GM06990 (cell line): ENCODE measurements at regions not wholly inside any gene's neighbourhood (a gene's known extent, or its start where the extent isn't known, plus 50 kb on each side); places are given as distances from the start of the nearest gene placed in this dataset.

ENCODE experiments used
- DNase-seq: peaks from one replicate; pipeline ENCODE4 v3.0.0-alpha.2; 2011; ENCODE audit not compliant: insufficient read length; ENCODE audit errors: extremely low read depth
- H3K27me3 ChIP-seq: replicated peaks from 2 replicates; pipeline ENCODE4 v1.6.0; 2011; ENCODE audit warnings: low read length; ENCODE audit not compliant: control insufficient read depth, insufficient read depth
- H3K36me3 ChIP-seq: 2 replicates; pipeline ENCODE4 v1.5.1; 2011; ENCODE audit warnings: low read length; ENCODE audit not compliant: control insufficient read depth, insufficient read depth
- H3K4me3 ChIP-seq: replicated peaks from 2 replicates; pipeline ENCODE4 v1.5.1; 2011; ENCODE audit warnings: low read depth, mild to moderate bottlenecking, control low read depth, low read length
- TF ChIP-seq, protein P1 (sequence below): IDR thresholded peaks from 2 replicates; pipeline ENCODE4 v1.5.1; 2011; ENCODE audit warnings: low read length, control low read depth, mild to moderate bottlenecking, inconsistent platforms; ENCODE audit not compliant: insufficient read depth, poor library complexity, severe bottlenecking

DNA sequence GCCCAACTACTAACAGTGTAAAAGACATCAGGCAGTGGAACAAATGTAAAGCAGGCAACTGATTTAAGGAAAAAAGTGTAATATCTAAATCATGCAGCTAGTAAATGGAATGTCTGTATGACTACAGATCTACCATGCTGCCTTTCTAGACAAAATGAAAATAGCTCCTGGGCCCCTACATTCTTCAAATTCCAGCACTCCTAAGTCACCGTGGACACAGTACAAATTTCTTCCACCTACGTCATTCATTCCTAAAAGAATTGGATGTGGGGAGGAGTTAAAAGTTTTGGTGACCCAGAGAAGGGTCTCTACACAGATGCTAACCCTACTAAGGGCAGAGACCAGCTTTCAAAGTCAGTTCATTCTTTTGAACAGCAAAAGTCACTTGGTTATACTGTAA lies 137.2 kb upstream of the ARHGEF9 start:
- H3K36me3 ChIP-seq: no peaks in the 10 kb centered on the region
- TF ChIP-seq, protein P1, sequence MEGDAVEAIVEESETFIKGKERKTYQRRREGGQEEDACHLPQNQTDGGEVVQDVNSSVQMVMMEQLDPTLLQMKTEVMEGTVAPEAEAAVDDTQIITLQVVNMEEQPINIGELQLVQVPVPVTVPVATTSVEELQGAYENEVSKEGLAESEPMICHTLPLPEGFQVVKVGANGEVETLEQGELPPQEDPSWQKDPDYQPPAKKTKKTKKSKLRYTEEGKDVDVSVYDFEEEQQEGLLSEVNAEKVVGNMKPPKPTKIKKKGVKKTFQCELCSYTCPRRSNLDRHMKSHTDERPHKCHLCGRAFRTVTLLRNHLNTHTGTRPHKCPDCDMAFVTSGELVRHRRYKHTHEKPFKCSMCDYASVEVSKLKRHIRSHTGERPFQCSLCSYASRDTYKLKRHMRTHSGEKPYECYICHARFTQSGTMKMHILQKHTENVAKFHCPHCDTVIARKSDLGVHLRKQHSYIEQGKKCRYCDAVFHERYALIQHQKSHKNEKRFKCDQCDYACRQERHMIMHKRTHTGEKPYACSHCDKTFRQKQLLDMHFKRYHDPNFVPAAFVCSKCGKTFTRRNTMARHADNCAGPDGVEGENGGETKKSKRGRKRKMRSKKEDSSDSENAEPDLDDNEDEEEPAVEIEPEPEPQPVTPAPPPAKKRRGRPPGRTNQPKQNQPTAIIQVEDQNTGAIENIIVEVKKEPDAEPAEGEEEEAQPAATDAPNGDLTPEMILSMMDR: no peak
- no peak overlapping the region for H3K4me3 ChIP-seq
- no peaks in the 10 kb centered on the region for H3K27me3 ChIP-seq
- DNase-seq: no peak

- H3K27me3 ChIP-seq: no peaks in the 10 kb centered on the region
- no peak overlapping the region for H3K4me3 ChIP-seq
- no peak for DNase-seq
- H3K36me3 ChIP-seq: no peaks in the 10 kb centered on the region
- TF ChIP-seq, protein P1: no peak
Observed at GRCh38 chrX:63920875-63921274, 135.9 kb upstream of the ARHGEF9 start.

- DNase-seq: no peak
- TF ChIP-seq, protein P1: no peak
- Histone ChIP-seq H3K36me3 (no peaks in the 10 kb centered on the region), H3K27me3 (no peaks in the 10 kb centered on the region), H3K4me3 (no peak overlapping the region)
Observed at GRCh38 chrX:63919081-63919480, 134.1 kb upstream of the ARHGEF9 start.

DNA sequence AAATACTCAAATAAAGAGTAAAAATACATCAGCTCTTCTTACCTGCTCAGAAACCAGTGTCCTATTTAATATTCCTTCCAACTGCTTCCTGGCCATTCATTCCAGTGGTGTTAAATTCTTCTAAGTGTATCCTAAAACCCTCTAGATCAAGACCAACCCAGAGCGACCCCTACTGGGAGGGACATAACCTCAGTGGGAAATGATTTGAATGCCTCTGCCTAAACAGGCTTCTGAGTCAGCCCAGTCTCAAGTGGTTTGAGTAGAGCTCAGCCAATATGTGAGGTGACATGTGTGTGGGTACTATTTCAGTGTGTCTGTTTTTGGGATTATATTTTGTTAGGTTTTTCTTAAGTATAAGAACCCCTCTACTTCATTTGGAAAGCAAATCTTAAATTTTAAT lies 133.6 kb upstream of the ARHGEF9 start:
- no peaks in the 10 kb centered on the region for H3K27me3 ChIP-seq
- no peak for DNase-seq
- TF ChIP-seq, protein P1: peak; percentile 10
- no peaks in the 10 kb centered on the region for H3K36me3 ChIP-seq
- H3K4me3 ChIP-seq: no peak overlapping the region

- TF ChIP-seq, protein P1: no peak
- H3K36me3 ChIP-seq: no peaks in the 10 kb centered on the region
- H3K4me3 ChIP-seq: no peak overlapping the region
- H3K27me3 ChIP-seq: no peaks in the 10 kb centered on the region
- no peak for DNase-seq
Observed at GRCh38 chrX:63917296-63917695, 132.3 kb upstream of the ARHGEF9 start.

GRCh38 chrX:63913719-63914118 lies 128.7 kb upstream of the ARHGEF9 start:
- Histone ChIP-seq H3K36me3 (no peaks in the 10 kb centered on the region), H3K27me3 (no peaks in the 10 kb centered on the region), H3K4me3 (no peak overlapping the region)
- TF ChIP-seq, protein P1: no peak
- no peak for DNase-seq
